Loucy (cell line): ENCODE measurements at regions not wholly inside any gene's neighbourhood (a gene's known extent, or its start where the extent isn't known, plus 50 kb on each side); places are given as distances from the start of the nearest gene placed in this dataset.

Source experiments
- CTCF ChIP-seq: fragments of 200-600 bp; sonication (generic); conservative IDR thresholded peaks from 2 replicates; pipeline ENCODE4 v1.5.1; 2014; ENCODE audit warnings: mild to moderate bottlenecking, antibody characterized with exemption, low read length
- EZH2phosphoT487 ChIP-seq: fragments of 200-600 bp; IDR thresholded peaks from 2 replicates; pipeline ENCODE4 v1.6.1; 2018; ENCODE audit warnings: antibody characterized with exemption, mild to moderate bottlenecking, moderate library complexity, borderline replicate concordance

GRCh38 chr6:73884540-73884939 is 188.5 kb downstream of the CD109 start:
- TF ChIP-seq EZH2phosphoT487 (no peak), CTCF (no peak)
